Fibroblast of lung (primary cell): ENCODE measurements at regions not wholly inside any gene's neighbourhood (a gene's known extent, or its start where the extent isn't known, plus 50 kb on each side); places are given as distances from the start of the nearest gene placed in this dataset.

Experiments
- DNase-seq, 2 donors: peaks; one replicate each; pipeline versions ENCODE4 v3.0.0 to v3.0.0-alpha.2; 2010; ENCODE audit warnings: low read depth in 2 of 2
- H2AFZ ChIP-seq: 2 replicates; pipeline ENCODE4 v1.5.1; 2012; ENCODE audit warnings: low read length, control low read depth, inconsistent platforms
- H3K27ac ChIP-seq: 2 replicates; pipeline ENCODE4 v1.5.1; 2011; ENCODE audit warnings: low read length, control low read depth; ENCODE audit not compliant: insufficient read depth
- H3K27me3 ChIP-seq: 2 replicates; pipeline ENCODE4 v1.5.1; 2011; ENCODE audit warnings: mild to moderate bottlenecking, low read length; ENCODE audit not compliant: control insufficient read depth, insufficient read depth
- H3K36me3 ChIP-seq: 2 replicates; pipeline ENCODE4 v1.5.1; 2011; ENCODE audit warnings: low read length; ENCODE audit not compliant: control insufficient read depth, insufficient read depth
- H3K4me1 ChIP-seq: 2 replicates; pipeline ENCODE4 v1.5.1; 2011; ENCODE audit warnings: low read length; ENCODE audit not compliant: control insufficient read depth, insufficient read depth; ENCODE audit errors: extremely low read depth
- H3K4me2 ChIP-seq: 2 replicates; pipeline ENCODE4 v1.5.1; 2011; ENCODE audit warnings: low read length, control low read depth; ENCODE audit not compliant: insufficient read depth; ENCODE audit errors: extremely low read depth
- H3K4me3 ChIP-seq, 4 experiments: fragments of 200-600 bp in 1 of 4; sonication (generic) in 1 of 4; replicated peaks in 1 of 4; 2 replicates each; pipeline ENCODE4 v1.5.1; 2011 to 2016; ENCODE audit warnings: low read length in 4 of 4, low read depth in 3 of 4, mild to moderate bottlenecking in 3 of 4, control low read depth in 2 of 4, inconsistent platforms in 1 of 4, mixed read lengths in 1 of 4; ENCODE audit not compliant: insufficient read depth in 1 of 4; ENCODE audit errors: control extremely low read depth in 1 of 4
- H3K79me2 ChIP-seq: 2 replicates; pipeline ENCODE4 v1.5.1; 2012; ENCODE audit warnings: mild to moderate bottlenecking, low read length, inconsistent platforms; ENCODE audit not compliant: control insufficient read depth, insufficient read depth
- H3K9ac ChIP-seq: 2 replicates; pipeline ENCODE4 v1.5.1; 2011; ENCODE audit warnings: mild to moderate bottlenecking, low read length, control low read depth; ENCODE audit not compliant: insufficient read depth
- H3K9me3 ChIP-seq: 2 replicates; pipeline ENCODE4 v1.5.1; 2012; ENCODE audit warnings: low read depth, low read length; ENCODE audit not compliant: control insufficient read depth, insufficient read depth
- H4K20me1 ChIP-seq: 2 replicates; pipeline ENCODE4 v1.5.1; 2011; ENCODE audit warnings: low read length; ENCODE audit not compliant: control insufficient read depth, insufficient read depth; ENCODE audit errors: extremely low read depth
- EZH2 ChIP-seq: IDR thresholded peaks from 2 replicates; pipeline ENCODE4 v1.5.1; 2012; ENCODE audit warnings: low read length, control low read depth, mild to moderate bottlenecking; ENCODE audit errors: missing control alignments
- TF ChIP-seq, protein P1 (sequence below), 2 donors: IDR thresholded peaks in 1 of 2; conservative IDR thresholded peaks in 1 of 2; 1 replicate in 1 of 2; 2 replicates in 1 of 2; pipeline ENCODE4 v1.5.1; 2011 to 2012; ENCODE audit warnings: low read length in 2 of 2, control low read depth in 1 of 2, inconsistent platforms in 1 of 2, low read depth in 1 of 2, mild to moderate bottlenecking in 1 of 2

DNA sequence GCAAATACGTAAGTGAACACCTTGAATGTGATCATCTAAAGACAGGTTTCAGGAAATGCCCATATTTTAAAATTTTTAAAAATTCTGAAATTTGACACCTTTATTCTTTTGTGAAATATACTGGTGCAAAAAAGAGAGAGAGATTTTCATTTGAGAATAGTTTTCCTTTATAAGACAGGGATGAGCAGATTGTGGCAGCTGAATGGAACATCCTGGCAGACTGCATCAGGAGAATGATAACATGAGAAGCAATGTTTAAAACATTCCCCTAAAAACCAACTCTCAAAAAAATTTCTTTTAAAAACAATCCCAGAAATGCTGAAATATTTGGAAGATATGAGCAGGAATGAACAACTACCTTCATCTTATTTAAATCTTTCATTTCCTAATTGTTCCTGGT, 744.8 kb upstream of the ID2 start:
- no peaks in the 10 kb centered on the region for H3K27me3 ChIP-seq
- H4K20me1 ChIP-seq: no peaks in the 10 kb centered on the region
- no peaks in the 10 kb centered on the region for H3K79me2 ChIP-seq
- H3K36me3 ChIP-seq: no peaks in the 10 kb centered on the region
- no peaks in the 10 kb centered on the region for H3K9me3 ChIP-seq
- no peak overlapping the region for H3K4me3 ChIP-seq
- no peak overlapping the region for H2AFZ ChIP-seq
- H3K4me1 ChIP-seq: no peaks in the 10 kb centered on the region
- H3K4me2 ChIP-seq: no peak overlapping the region
- TF ChIP-seq, protein P1, sequence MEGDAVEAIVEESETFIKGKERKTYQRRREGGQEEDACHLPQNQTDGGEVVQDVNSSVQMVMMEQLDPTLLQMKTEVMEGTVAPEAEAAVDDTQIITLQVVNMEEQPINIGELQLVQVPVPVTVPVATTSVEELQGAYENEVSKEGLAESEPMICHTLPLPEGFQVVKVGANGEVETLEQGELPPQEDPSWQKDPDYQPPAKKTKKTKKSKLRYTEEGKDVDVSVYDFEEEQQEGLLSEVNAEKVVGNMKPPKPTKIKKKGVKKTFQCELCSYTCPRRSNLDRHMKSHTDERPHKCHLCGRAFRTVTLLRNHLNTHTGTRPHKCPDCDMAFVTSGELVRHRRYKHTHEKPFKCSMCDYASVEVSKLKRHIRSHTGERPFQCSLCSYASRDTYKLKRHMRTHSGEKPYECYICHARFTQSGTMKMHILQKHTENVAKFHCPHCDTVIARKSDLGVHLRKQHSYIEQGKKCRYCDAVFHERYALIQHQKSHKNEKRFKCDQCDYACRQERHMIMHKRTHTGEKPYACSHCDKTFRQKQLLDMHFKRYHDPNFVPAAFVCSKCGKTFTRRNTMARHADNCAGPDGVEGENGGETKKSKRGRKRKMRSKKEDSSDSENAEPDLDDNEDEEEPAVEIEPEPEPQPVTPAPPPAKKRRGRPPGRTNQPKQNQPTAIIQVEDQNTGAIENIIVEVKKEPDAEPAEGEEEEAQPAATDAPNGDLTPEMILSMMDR (conservative IDR thresholded peaks at IDR 0.05 in 1 of 2, IDR thresholded peaks at IDR 0.05 in 1 of 2; ENCODE audit: low read depth in 1 of 2, low read length in 2 of 2): no peak
- TF ChIP-seq EZH2: no peak
- no peak overlapping the region for H3K9ac ChIP-seq
- DNase-seq: no peak
- no peak overlapping the region for H3K27ac ChIP-seq

DNA sequence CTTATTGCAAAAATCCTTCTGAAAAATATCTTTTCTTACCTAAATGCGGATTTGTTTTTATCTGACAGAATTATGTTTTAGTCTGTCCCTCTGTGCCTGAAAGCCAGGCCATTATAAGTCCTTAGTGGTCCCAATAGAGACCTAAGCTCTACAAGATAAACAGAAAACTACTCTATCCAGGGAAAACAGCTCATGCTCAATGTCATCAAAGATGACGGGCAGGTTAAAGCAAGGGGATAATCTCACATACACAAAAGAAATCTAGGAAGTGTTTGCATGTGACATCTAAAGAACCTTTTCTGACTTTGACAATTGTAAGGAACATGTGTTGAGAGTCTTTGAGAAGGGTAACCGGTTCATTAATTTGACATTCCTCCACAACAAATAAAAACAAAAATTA, 741.1 kb upstream of the ID2 start:
- no peak overlapping the region for H3K4me3 ChIP-seq
- no peaks in the 10 kb centered on the region for H4K20me1 ChIP-seq
- DNase-seq: no peak
- no peaks in the 10 kb centered on the region for H3K4me1 ChIP-seq
- no peaks in the 10 kb centered on the region for H3K9me3 ChIP-seq
- TF ChIP-seq EZH2: no peak
- TF ChIP-seq, protein P1 (conservative IDR thresholded peaks at IDR 0.05 in 1 of 2, IDR thresholded peaks at IDR 0.05 in 1 of 2; ENCODE audit: low read depth in 1 of 2, low read length in 2 of 2): no peak
- H3K4me2 ChIP-seq: no peak overlapping the region
- H3K36me3 ChIP-seq: no peaks in the 10 kb centered on the region
- no peak overlapping the region for H2AFZ ChIP-seq
- H3K79me2 ChIP-seq: no peaks in the 10 kb centered on the region
- H3K27ac ChIP-seq: no peak overlapping the region
- H3K27me3 ChIP-seq: no peaks in the 10 kb centered on the region
- no peak overlapping the region for H3K9ac ChIP-seq

DNA sequence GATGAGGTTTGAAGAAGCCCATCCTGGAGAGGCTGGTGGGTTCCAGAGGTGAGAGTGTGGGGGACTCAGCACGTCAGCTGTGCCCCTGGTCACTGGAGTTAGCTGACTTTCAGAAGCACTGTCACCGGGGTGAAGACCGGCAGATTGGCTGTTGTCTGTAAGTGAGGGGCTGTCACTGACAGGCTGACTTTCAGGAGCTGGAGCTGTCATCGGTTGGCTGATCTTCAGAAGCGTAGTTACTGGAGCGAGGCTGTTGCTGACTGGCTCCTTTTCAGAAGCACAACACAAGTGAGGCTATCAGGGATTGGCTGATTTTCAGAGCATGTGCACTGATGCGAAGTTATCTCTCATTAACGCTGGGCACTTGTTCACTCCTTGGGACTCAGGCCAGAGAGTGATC, 738.4 kb upstream of the ID2 start:
- Histone ChIP-seq H3K4me1 (no peaks in the 10 kb centered on the region), H3K27ac (no peak overlapping the region), H3K9ac (no peak overlapping the region), H3K79me2 (no peaks in the 10 kb centered on the region), H3K9me3 (no peaks in the 10 kb centered on the region), H3K36me3 (no peaks in the 10 kb centered on the region), H3K27me3 (no peaks in the 10 kb centered on the region), H3K4me3 (no peak overlapping the region), H3K4me2 (no peak overlapping the region), H2AFZ (no peak overlapping the region), H4K20me1 (no peaks in the 10 kb centered on the region)
- no peak for TF ChIP-seq EZH2
- TF ChIP-seq, protein P1 (conservative IDR thresholded peaks at IDR 0.05 in 1 of 2, IDR thresholded peaks at IDR 0.05 in 1 of 2; ENCODE audit: low read depth in 1 of 2, low read length in 2 of 2): no peak
- DNase-seq: no peak
